ENCODE measurements at regions not wholly inside any gene's neighbourhood (a gene's known extent, or its start where the extent isn't known, plus 50 kb on each side); places are given as distances from the start of the nearest gene placed in this dataset.

- H3K27ac ChIP-seq (ENCODE audit: extremely low read length, insufficient read depth, low read length): no peak overlapping the region
- DNase-seq (ENCODE audit: low spot score) (no peak), FAIRE-seq (no peak), ATAC-seq (no peak)
- BruUV-seq (replicated peaks): no TSS peak
- ChIA-PET CTCF (ENCODE audit: low intra/inter-chr PET ratio, low total read pairs) (no interaction called here), POLR2A (no interaction called here)
- in situ Hi-C loops (cut with HindIII; ENCODE audit: extremely low pct_ligation_motif_present, low pct_unique_long_range_greater_than_20kb): no loop called here
- H3K27me3 ChIP-seq (ENCODE audit: control insufficient read depth in 1 of 2, insufficient read depth in 2 of 2, low read length in 2 of 2): no peaks in the 10 kb centered on the region
- no peaks in the 10 kb centered on the region for H3K4me1 ChIP-seq (ENCODE audit: insufficient read depth, low read length)
- intact Hi-C loops (cut with micrococcal nuclease; ENCODE audit: unreplicated experiment): no loop called here
- no peak for TF ChIP-seq NR2F1 (CRISPR knock-in tag; IDR thresholded peaks at IDR 0.05)
- H2AFZ ChIP-seq (ENCODE audit: low read length): no peak overlapping the region
- no peaks in the 10 kb centered on the region for H3K9me3 ChIP-seq (ENCODE audit: low read length)
- H3K4me3 ChIP-seq (replicated peaks in 1 of 3; ENCODE audit: insufficient read depth in 1 of 3, low read depth in 2 of 3, low read length in 3 of 3): no peak overlapping the region
- H3K9ac ChIP-seq (ENCODE audit: insufficient read depth, low read depth, low read length): no peak overlapping the region
- 26% methylated on average over 6 of the region's 6 CpGs for WGBS (ENCODE audit: low lambda C conversion rate)
- no peak overlapping the region for H3K4me2 ChIP-seq (ENCODE audit: low read depth, low read length)
- H3K36me3 ChIP-seq (replicated peaks in 1 of 2; ENCODE audit: control insufficient read depth in 1 of 2, insufficient read depth in 2 of 2, low read length in 2 of 2): no peaks in the 10 kb centered on the region
- H4K20me1 ChIP-seq (ENCODE audit: insufficient read depth, low read length): no peaks in the 10 kb centered on the region
- no peaks in the 10 kb centered on the region for H3K79me2 ChIP-seq (ENCODE audit: insufficient read depth, low read length)
These were observed 1432.4 kb downstream of the FAM181B start for GRCh38 chr11:81301166-81301830.

- Histone ChIP-seq H3K4me1 (ENCODE audit: insufficient read depth, low read length) (no peaks in the 10 kb centered on the region), H3K36me3 (replicated peaks in 1 of 2; ENCODE audit: control insufficient read depth in 1 of 2, insufficient read depth in 2 of 2, low read length in 2 of 2) (no peaks in the 10 kb centered on the region), H4K20me1 (ENCODE audit: insufficient read depth, low read length) (no peaks in the 10 kb centered on the region), H3K9me3 (ENCODE audit: low read length) (no peaks in the 10 kb centered on the region), H3K9ac (ENCODE audit: insufficient read depth, low read depth, low read length) (no peak overlapping the region), H3K79me2 (ENCODE audit: insufficient read depth, low read length) (no peaks in the 10 kb centered on the region), H3K4me2 (ENCODE audit: low read depth, low read length) (no peak overlapping the region), H2AFZ (ENCODE audit: low read length) (no peak overlapping the region), H3K27ac (ENCODE audit: extremely low read length, insufficient read depth, low read length) (no peak overlapping the region), H3K4me3 (replicated peaks in 1 of 3; ENCODE audit: insufficient read depth in 1 of 3, low read depth in 2 of 3, low read length in 3 of 3) (no peak overlapping the region), H3K27me3 (ENCODE audit: control insufficient read depth in 1 of 2, insufficient read depth in 2 of 2, low read length in 2 of 2) (no peaks in the 10 kb centered on the region)
- no TSS peak for BruUV-seq (replicated peaks)
- ATAC-seq: no peak
- ChIA-PET CTCF (ENCODE audit: low intra/inter-chr PET ratio, low total read pairs) (no interaction called here), POLR2A (no interaction called here)
- intact Hi-C loops (cut with micrococcal nuclease; ENCODE audit: unreplicated experiment): no loop called here
- no peak for TF ChIP-seq ZNF232 (CRISPR knock-in tag; IDR thresholded peaks at IDR 0.05; ENCODE audit: borderline replicate concordance)
- no peak for TF ChIP-seq CHD2 (IDR thresholded peaks at IDR 0.05; ENCODE audit: low read depth, low read length)
- TF ChIP-seq SKI (IDR thresholded peaks at IDR 0.05; ENCODE audit: partially characterized antibody): no peak
- TF ChIP-seq AKNA (CRISPR knock-in tag; IDR thresholded peaks at IDR 0.05; ENCODE audit: borderline replicate concordance): no peak
- no peak for TF ChIP-seq ZNF430 (CRISPR knock-in tag; IDR thresholded peaks at IDR 0.05)
- no peak for DNase-seq (ENCODE audit: low spot score)
- no peak for FAIRE-seq
- WGBS (ENCODE audit: low lambda C conversion rate): 4% methylated on average over 5 of the region's 5 CpGs
- in situ Hi-C loops (cut with HindIII; ENCODE audit: extremely low pct_ligation_motif_present, low pct_unique_long_range_greater_than_20kb): no loop called here
These were observed 1446.7 kb downstream of the FAM181B start for GRCh38 chr11:81286959-81287358.
